Right hindlimb (tissue), 1 donor: ENCODE measurements at regions not wholly inside any gene's neighbourhood (a gene's known extent, or its start where the extent isn't known, plus 50 kb on each side); places are given as distances from the start of the nearest gene placed in this dataset.
"Not testable (repeated sequence)": the region's sequence is repeated elsewhere in the genome, so short reads cannot be mapped to it uniquely, and the experiment has no call there.

Experiments used
- DNase-seq: peaks from one replicate; pipeline ENCODE4 v3.0.0-alpha.2; 2018

DNA sequence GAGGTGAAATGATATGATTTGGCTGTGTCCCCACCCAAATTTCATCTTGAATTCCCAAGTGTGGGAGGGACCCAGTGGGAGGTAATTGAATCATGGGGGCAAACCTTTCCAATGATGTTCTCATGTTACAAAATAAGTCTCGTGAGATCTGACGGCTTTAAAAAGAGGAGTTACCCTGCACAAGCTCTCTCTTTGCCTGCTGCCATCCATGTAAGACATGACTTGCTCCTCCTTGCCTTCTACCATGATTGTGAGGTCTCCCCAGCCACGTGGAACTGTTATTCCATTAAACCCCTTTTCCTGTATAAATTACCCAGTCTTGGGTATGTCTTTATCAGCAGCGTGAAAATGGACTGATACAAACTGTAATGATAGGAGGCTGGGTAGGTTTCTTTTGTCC lies 145.1 kb downstream of the AKR1D1 start:
- not testable (repeated sequence) for DNase-seq

DNA sequence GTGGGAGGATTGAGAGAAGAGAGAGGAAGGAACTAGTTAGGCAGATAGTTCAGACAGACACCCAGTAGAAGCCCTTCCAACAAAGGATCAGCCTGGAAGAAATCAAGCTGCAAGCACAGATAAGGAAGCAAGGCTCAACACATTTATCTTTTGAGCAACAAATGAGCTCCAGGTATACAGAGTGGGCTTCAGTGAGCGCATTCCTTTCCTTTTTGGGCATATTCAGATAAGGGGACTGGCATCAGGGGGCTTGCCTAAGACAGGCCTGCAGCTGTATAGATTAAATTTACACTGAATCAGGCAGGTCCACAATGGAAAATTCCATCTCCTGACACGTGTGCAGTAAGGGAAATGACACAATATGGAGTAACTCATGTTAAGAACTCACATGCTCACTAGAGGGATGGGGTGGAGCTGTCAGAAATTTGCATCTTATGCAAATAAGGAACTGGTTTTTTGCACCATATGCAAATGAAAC lies 147.2 kb downstream of the AKR1D1 start:
- no peak for DNase-seq

DNA sequence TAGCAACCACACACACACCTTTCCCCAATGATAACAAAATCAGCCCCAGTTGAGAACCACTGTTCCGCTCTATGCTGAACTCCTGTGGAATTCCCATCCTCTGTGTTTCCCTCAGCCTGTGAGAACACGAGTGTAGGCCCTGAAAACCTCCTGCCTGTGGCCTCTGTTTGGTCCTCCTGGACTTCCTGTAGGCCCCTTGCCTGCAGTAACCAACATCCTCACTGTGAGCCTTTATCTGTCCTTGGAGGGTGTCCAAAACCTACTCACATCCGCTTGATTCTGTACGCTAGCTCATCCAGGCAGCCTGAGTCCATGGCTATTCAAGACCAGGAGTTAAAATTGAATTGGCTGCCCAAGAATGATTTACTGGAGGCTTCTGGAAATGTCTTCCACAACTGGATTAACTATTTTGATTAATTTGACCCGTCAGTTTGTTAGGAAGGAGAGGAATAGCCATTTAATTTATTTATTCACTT lies 149.8 kb downstream of the AKR1D1 start:
- peak; percentile 42 for DNase-seq

DNA sequence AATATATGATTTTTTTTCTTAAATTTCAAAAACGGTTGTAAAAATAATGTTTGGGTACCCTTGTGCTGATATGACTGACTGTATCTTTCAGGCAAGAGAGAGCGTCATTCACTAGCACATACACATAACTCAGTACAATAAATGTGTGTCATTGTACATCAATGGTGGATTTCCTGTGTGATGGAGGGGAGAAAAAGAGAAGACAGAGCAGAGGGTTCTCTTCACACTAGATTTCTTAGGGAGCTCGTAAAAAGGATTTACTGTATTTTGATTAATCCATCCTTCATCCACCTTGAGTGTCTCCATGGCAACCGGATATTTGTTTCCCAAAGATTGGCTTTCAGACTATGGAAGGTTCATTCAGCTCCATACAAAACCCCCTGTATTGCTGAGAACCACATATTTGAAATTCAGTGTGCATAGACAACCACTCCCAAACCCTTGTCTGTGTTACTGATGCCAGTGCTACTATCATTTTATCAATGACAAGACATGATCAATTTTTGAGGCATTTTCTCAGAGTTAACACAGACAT lies 150.6 kb downstream of the AKR1D1 start:
- no peak for DNase-seq

DNA sequence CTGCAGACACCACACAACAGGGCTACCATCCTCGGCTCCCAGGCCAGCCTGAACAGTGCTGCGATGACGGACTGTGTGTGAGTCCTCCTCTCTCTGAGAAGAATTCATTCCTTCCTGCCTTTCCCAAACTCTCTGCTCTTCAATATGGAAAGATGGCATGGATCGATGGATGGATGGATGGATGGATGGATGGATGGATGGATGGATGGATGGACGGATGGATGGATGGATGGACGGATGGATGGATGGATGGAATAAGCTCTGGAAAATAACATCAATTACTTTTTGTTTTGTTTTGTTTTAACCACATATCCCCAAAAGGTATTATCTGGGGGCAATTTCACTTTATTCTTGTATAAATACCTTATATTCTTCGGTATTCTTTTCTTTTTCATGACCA lies 151.9 kb downstream of the AKR1D1 start:
- DNase-seq, result no peak

DNA sequence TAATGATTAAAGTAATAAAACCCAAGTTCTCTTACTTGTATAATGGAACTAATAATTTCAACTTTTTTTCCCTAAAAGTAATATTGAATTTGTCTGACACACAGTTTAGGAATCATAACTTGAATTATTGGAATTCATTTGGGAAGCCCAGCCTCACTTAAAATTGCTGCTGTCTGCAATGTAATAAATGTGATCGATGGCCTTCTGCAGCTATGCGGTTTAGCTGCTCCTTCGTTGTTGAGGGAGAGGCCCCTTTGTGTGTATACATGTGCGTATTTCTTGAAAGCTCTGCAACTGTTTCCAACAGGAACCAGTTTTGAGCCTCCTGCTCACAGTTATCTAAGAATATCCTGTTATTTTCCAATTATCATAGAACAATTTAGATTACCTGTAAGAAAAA lies 152.5 kb downstream of the AKR1D1 start:
- no peak for DNase-seq

DNA sequence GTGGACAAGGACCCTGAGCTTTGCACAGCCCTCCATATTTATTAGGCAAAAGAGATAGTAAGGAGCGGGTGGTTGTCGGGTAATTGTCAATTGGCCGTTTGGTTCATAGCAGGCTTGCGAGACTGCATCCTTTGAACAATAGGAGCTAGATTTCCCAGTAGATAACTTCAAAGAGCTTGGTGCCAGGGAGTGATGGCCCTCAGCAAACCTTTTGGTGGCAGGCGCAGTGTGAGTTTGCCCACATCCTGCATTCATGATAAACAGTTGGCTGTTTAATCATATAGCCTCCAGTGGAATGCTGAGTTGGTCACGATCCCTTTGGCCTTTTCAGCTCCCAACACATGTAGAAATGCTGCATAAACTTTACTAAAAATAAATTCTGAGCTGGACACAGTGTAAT lies 156.9 kb downstream of the AKR1D1 start:
- no peak for DNase-seq

DNA sequence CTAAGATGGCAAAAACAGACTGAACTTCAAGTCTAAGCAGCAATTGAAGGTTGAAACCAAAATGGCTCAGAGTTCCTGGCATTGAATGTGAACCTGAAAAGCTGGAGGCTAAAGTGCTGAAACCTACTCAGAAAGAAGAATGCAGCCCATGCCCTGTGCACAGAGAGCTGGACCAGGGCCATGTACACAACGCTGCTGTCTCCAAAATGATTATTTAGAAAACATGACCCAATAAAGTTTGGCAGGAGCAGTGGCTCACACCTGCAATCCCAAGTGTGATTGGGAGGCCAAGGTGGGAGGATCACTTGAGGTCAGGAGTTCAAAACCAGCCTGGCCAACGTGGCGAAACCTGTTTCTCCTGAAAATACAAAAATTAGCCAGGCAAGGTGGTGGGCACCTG lies 158.9 kb downstream of the AKR1D1 start:
- DNase-seq, result no peak

DNA sequence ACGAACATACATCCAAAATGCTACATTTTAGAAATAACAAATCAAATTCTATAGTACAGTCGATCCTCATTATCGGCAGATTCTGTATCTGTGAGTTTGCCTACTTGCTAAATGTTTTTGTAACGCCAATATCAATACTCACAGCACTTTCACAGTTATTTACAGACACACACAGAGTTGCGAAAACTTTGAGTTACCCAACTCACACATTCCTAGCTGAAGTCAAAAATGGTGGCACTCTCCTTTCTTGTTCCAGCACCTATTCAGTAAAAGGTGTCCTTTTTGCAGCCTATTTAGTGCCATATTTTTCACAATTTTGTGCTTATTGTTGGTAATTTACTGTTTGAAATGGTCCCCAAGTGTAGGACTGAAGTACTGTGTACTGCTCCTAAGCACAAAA lies 161.7 kb downstream of the AKR1D1 start:
- no peak for DNase-seq

DNA sequence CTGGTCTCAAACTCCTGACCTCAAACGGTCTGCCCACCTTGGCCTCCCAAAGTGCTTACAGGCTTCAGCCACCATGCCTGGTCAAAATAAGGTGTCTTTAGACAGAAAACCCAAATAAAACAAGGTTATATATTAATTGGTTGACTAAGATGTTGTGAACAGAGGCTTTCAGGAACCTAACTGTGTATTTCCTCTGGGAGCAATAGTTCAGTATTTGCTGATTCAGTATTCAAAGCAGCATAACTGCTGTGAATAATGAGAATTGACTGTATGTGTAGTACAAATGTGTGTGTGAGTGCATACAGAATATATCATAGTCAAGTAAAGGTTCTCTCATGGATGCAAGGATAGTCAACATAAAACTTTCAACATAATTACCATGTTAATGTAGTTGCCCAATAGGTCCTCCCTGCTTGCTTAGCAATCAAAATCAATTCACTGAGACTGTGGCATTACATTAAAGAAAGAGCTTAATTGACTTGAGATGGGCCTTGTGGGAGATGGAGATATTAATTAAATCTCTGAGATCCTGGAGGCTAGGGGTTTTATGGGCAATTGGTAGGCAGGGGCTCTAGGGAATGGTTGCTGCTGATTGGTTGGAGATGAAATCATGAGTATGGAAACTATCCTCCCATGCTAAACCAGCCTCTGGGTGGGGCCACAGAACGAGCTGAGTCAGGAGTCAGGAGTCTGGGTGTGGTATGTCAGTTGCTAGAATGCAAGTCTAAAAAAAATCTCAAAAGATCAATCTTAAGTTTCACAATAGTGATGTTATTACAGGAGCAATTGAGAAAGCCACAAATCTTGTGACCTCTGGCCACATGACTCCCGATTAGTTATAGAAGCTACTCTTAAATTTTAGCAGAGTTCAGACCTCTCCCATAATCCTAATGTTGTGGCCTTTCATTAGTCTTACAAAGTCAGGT lies 162.7 kb downstream of the AKR1D1 start:
- DNase-seq, result no peak

DNA sequence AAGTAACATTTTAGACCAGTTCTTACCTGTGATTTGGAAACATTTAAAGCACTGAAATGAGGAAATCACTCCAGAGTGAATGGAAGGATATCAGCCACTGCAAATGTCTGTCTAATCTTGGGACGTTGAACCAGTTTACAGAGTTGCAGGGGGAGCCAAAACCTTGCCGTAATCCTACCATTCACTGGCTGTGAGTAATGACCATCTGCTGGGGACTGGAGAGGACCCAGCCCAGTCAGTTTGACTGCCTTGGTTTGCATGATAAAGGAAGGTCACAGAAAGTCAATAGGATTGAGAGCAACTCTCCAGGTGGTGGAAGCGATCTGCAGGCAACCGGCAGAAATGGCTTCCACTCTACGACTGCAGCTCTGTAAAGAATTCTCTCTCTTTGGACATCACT lies 167.2 kb downstream of the AKR1D1 start:
- DNase-seq, result no peak

DNA sequence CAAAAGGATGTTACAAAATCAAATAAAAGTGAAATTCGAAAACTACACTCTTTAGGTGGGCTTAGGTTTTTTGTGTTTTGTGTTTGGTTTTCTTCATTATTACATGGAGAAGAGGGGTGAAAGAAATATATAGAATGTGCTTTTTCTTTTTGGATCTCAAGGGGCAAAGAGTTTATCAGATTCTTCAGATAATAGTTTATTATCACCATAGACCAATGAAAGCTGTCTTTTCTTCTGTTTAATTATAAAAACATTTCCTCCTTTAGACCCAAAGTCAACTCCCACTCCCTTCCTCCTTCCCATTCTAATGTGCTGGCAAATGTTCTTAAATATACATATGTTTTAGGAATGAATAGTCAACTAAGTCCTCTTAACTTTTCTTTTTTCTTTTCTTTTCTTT lies 167.6 kb downstream of the AKR1D1 start:
- DNase-seq, result no peak

DNA sequence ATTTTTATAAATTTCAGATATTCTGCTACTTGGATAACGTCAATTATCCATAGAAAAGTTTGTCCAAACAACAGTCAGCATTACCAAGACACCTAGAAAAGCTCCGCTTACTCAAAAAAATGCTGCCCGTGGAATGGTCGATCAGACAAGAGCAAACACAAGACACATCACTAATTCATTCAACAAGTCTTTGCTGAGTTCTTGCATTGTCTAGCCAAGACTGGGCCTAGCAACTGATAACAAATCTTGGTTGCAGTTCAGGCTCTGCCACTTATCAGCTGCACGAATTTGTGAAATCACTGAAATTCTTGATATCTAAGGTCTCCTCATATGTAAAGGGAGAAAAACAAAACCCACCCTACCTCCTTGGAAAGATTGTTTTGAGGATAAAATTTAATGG lies 168.3 kb downstream of the AKR1D1 start:
- no peak for DNase-seq

DNA sequence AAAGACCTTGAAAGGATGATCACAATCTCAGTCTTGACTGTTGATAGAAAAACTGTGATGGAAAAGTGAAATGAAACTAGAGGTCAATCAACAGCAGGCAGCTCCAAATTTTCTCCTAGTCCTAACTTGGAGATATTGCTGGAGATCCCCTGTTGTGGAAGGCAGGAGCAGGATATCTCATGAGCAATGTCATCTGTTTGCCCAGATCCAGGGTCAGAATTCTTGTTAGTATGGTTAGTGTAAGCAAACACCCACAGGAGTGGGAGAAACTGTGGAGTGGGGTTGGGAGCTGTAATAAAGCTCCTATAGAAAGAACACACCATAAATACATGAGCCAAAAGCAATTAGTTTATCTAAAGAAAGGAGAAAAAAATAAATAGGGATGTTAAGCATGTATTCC lies 169.0 kb downstream of the AKR1D1 start:
- no peak for DNase-seq

DNA sequence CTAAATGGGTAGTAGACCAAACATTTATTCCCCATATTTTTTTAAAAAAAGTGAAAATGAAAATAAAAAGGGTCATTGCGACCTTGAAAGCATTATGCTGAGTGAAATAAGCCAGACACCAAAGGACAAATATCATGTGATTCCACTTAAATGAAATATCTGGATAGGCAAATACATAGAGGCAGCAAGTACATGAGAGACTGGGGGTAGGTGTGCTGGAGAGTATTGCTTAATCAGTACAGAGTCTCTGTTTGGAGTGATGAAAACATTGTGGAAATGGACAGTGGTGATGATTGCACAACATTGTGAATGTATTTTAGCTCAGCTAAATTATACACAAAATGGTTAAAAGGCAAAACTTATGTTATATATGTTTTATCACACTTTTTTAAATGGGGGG lies 169.4 kb downstream of the AKR1D1 start:
- no peak for DNase-seq

DNA sequence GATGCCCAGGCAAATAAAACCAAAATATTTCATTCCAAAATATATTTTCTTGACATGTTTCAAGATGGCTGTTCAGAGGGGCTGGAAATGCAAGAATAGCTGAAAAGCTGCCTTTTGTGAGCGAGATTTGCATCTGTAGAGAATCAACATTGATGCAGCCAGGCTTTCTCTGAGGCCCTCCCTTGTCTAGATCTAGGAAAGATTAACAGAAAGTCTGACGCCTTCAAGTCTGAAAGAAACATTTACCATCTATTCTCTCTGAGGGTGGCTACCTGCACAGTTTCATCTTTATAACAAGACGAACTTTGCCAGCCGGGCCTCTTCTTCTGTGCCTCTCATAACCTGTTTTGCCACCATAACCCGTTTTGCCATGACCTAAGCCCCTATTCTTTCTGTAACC lies 170.2 kb downstream of the AKR1D1 start:
- DNase-seq, result no peak

DNA sequence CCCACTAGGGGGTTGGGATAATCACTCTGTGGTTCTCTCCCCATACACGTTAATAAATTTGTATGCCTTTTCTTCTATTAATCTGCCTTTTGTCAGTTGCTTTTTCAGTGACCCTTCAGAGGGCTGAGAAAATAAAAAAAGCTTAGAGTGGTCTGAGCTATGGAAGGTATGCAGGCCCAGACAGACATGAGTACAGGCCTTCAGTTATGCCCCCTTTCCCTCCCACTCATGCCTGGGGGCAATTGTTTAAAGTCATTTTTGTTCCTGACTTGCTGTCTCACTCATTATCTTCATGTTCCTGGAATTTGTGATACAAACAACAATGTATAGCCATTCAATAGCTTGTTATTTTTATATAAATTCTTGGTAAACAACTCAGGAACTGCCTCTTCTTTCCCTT lies 170.8 kb downstream of the AKR1D1 start:
- DNase-seq, result no peak

DNA sequence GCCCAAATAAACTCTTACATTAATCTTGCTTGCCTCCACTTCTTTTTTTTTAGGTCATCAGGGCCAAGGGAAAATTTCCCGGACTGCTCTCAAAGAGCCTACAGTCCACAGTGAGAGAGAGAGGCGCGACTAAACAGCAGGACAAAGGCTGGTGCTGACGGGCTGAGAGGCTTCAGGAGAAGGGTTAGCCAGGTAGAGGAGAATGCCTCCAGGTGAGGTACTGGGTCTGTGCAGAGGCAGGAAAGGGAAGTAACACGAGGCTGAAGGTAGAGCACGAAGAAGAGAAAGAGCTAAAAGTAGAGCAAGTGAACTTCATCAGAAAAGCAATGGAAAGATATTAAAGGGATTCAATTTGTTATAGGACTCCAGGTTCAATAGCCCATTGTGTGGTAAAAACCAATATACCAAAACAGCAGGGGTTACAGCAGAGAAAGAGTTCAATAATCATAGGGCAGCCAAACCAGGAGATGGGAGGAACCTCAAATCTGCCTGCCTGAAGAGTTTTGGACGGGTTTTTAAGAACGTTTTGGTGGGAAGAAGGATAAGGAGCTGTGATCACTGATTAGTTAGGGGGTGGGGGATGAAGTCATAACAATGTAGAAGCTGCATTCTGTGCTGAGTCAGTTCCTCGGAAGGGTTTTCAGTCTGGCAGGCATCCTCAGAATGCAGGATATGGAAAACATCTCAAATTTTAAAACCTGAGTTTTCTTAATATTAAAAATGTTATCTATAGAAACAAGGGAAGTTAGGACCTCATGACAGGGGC lies 171.5 kb downstream of the AKR1D1 start:
- DNase-seq, result no peak

DNA sequence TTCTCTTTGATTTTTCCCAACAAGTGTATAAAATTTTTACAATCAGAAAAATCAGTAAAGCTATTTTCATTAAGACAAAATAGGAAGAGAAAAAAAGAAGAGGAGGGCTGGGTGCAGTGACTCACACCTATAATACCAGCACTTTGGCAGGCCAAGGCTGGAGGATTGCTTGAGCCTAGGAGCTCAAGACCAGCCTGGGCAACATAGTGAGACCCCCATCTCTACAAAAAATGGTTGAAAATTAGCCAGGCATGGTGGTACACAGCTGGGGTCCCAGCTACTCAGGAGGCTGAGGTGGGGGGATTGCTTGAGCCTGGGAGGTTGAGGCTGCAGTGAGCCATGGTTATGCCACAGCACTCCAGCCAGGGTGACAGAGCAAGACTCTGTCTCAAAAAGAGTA lies 172.3 kb downstream of the AKR1D1 start:
- no peak for DNase-seq

DNA sequence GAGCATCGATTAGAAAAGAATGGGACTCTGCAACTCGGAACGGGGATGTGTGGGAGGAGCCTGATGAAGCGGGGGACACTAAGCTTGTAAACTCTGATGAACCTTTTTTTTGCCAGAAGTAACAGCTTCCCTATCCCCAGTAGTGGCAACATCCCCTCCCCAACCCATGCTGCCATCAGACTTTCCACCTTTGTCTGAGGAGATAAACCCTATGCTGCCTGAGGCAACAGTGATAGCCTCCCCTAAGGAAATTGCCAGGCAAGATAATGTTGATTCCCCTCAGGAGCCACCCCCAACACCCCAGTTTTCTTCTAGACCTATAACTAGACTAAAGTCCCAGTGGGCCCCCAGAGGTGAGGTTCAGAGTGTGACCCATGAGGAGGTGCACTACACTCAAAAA lies 173.7 kb downstream of the AKR1D1 start:
- no peak for DNase-seq

DNA sequence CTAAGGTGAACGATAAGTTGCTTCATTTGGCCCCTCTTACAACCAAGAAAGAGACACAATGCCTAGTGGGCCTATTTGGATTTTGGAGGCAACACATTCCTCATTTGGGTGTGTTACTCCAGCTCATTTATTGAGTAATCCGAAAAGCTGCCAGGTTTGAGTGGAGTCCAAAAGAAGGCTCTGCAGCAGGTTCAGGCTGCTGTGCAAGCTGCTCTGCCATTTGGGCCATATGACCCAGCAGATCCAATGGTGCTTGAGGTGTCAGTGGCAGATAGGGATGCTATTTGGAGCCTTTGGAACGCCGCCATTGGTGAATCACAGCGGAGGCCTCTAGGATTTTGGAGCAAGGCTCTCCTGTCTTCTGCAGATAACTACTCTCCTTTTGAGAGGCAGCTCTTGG lies 176.4 kb downstream of the AKR1D1 start:
- DNase-seq, result not testable (repeated sequence)

DNA sequence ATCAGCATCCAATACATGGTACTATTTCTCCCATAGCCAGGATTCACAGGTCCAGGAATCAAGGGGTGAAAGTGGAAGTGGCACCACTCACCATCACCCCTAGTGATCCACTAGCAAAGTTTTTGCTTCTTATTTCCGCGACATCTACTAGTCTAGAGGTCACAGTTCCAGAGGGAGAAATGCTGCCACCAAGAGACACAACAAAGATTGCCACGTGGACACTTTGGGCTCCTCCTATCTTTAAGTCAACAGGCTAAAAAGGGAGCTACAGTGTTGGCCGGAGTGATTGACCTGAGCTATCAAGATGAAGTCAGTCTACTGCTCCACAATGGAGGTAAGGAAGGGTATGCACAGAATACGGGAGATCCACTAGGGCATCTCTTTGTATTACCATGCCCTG lies 178.2 kb downstream of the AKR1D1 start:
- no peak for DNase-seq

DNA sequence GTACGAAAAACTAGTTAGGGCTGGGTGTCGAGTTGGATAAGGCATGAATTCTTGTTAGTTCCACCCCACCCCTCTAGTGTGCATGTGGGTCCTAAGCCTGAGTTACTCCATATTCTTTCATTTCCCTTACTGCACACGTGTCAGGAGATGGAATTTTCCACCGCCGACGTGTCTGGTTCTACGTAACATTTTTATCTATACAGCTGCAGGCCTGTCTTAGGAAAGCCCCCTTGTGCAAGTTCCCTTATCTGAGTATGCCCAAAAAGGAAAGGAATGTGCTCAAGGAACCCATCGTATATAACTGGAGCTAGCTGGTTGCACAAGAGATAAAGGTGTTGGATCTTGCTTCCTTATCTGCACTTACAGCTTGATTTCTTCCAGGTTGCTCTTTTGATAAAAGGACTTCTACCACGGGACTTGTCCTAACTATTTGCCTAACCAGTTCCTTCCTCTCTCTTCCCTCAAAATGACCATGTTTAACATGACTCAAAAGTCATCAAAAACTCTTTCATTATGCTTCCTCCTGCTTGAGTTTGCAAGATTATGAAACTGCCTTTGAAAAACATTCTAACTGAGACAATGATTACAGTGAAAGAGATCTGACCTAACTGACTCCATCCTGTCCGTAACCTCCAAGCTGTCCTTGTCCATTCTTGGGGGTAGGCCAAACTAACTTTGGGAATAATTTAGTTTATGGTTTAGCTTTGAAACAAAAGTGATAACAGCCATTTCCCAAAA lies 181.4 kb downstream of the AKR1D1 start:
- DNase-seq, result no peak
